KMS-11 (cell line): ENCODE measurements at regions not wholly inside any gene's neighbourhood (a gene's known extent, or its start where the extent isn't known, plus 50 kb on each side); places are given as distances from the start of the nearest gene placed in this dataset.
"Not testable (repeated sequence)": the region's sequence is repeated elsewhere in the genome, so short reads cannot be mapped to it uniquely, and the experiment has no call there.

ENCODE experiments used
- H2AFZ ChIP-seq: fragments of 200-600 bp; sonication (generic); 2 replicates; pipeline ENCODE4 v1.6.1; 2016; ENCODE audit warnings: antibody characterized with exemption, mixed run types, low read depth
- H3K27ac ChIP-seq: fragments of 200-600 bp; sonication (generic); 2 replicates; pipeline ENCODE4 v1.6.1; 2016; ENCODE audit warnings: mild to moderate bottlenecking, mixed run types
- H3K27me3 ChIP-seq: fragments of 200-600 bp; sonication (generic); 2 replicates; pipeline ENCODE4 v1.6.1; 2017; ENCODE audit warnings: mild to moderate bottlenecking, low read depth, mixed run types, moderate library complexity; ENCODE audit not compliant: insufficient read depth
- H3K36me3 ChIP-seq: fragments of 200-600 bp; sonication (generic); 2 replicates; pipeline ENCODE4 v1.6.1; 2017; ENCODE audit warnings: mild to moderate bottlenecking, mixed run types; ENCODE audit not compliant: insufficient read depth
- H3K4me1 ChIP-seq: fragments of 200-600 bp; sonication (generic); 2 replicates; pipeline ENCODE4 v1.6.1; 2016; ENCODE audit warnings: mild to moderate bottlenecking, low read depth, mixed run types; ENCODE audit not compliant: poor library complexity, severe bottlenecking
- H3K4me2 ChIP-seq: fragments of 200-600 bp; sonication (generic); 2 replicates; pipeline ENCODE4 v1.7.0; 2016; ENCODE audit warnings: mild to moderate bottlenecking, mixed run types
- H3K4me3 ChIP-seq: fragments of 200-600 bp; sonication (generic); IDR thresholded peaks from 2 replicates; pipeline ENCODE4 v1.6.1; 2017; ENCODE audit warnings: low read depth, low read length, mixed read lengths; ENCODE audit not compliant: insufficient read depth
- H3K79me2 ChIP-seq: fragments of 200-600 bp; sonication (generic); 2 replicates; pipeline ENCODE4 v1.6.1; 2016; ENCODE audit warnings: low read depth, mixed run types; ENCODE audit not compliant: insufficient read depth
- H3K9ac ChIP-seq: fragments of 200-600 bp; sonication (generic); 2 replicates; pipeline ENCODE4 v1.6.1; 2016; ENCODE audit warnings: mild to moderate bottlenecking, mixed run types
- H4K20me1 ChIP-seq: fragments of 200-600 bp; sonication (generic); 2 replicates; pipeline ENCODE4 v1.6.1; 2016; ENCODE audit warnings: mild to moderate bottlenecking, mixed run types; ENCODE audit not compliant: insufficient read depth
- TF ChIP-seq, protein P1 (sequence below): fragments of 200-600 bp; sonication (generic); conservative IDR thresholded peaks from 2 replicates; pipeline ENCODE4 v1.6.1; 2017; ENCODE audit warnings: low read depth, mild to moderate bottlenecking, antibody characterized with exemption, low read length, moderate library complexity, mixed read lengths

DNA sequence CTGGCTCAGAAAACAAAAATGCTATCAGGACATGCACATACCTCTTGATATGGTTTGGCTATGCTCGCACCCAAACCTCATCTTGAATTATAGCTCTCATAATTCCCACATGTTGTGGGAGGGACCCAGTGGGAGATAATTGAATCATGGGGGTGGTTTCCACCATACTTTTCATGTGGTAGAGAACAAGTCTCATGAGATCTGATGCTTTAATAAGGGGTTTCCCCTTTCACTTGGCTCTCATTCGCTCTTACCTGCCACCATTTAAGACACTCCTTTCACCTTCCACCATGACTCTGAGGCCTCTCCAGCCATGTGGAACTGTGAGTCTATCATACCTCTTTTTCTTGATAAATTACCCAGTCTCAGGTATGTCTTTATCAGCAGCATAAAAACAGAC is 958.6 kb downstream of the TRAM1L1 start:
- no peaks in the 10 kb centered on the region for H3K79me2 ChIP-seq
- H3K4me3 ChIP-seq = no peak overlapping the region
- H3K9ac ChIP-seq = no peak overlapping the region
- H4K20me1 ChIP-seq = no peaks in the 10 kb centered on the region
- TF ChIP-seq, protein P1, sequence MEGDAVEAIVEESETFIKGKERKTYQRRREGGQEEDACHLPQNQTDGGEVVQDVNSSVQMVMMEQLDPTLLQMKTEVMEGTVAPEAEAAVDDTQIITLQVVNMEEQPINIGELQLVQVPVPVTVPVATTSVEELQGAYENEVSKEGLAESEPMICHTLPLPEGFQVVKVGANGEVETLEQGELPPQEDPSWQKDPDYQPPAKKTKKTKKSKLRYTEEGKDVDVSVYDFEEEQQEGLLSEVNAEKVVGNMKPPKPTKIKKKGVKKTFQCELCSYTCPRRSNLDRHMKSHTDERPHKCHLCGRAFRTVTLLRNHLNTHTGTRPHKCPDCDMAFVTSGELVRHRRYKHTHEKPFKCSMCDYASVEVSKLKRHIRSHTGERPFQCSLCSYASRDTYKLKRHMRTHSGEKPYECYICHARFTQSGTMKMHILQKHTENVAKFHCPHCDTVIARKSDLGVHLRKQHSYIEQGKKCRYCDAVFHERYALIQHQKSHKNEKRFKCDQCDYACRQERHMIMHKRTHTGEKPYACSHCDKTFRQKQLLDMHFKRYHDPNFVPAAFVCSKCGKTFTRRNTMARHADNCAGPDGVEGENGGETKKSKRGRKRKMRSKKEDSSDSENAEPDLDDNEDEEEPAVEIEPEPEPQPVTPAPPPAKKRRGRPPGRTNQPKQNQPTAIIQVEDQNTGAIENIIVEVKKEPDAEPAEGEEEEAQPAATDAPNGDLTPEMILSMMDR = no peak
- H3K27ac ChIP-seq = no peak overlapping the region
- H3K36me3 ChIP-seq = no peaks in the 10 kb centered on the region
- H3K4me2 ChIP-seq = no peak overlapping the region
- no peaks in the 10 kb centered on the region for H3K4me1 ChIP-seq
- no peaks in the 10 kb centered on the region for H3K27me3 ChIP-seq
- no peak overlapping the region for H2AFZ ChIP-seq

DNA sequence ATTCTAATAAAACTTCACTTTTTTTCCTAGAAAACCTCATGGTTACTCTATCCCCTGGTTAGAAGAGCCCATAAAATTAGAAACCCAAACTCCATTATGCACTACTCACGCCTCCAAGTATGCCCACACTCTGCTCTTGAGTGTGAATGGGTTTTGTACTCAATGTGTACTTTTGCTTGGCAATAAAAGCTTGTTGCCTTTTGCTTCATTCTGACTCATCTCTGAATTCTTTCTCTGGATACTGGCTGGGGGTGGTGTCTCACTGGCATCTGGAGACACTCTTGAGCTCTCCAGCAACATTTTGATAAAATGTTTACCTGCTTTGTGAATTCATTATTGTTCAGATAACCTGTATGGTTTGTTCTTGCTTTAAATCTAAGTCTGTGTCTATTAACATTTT is 963.3 kb downstream of the TRAM1L1 start:
- Histone ChIP-seq H3K9ac (no peak overlapping the region), H3K27me3 (no peaks in the 10 kb centered on the region), H3K79me2 (no peaks in the 10 kb centered on the region), H4K20me1 (no peaks in the 10 kb centered on the region), H3K4me2 (no peak overlapping the region), H3K4me3 (no peak overlapping the region), H3K4me1 (no peaks in the 10 kb centered on the region), H2AFZ (no peak overlapping the region), H3K36me3 (no peaks in the 10 kb centered on the region), H3K27ac (no peak overlapping the region)
- TF ChIP-seq, protein P1 = no peak

DNA sequence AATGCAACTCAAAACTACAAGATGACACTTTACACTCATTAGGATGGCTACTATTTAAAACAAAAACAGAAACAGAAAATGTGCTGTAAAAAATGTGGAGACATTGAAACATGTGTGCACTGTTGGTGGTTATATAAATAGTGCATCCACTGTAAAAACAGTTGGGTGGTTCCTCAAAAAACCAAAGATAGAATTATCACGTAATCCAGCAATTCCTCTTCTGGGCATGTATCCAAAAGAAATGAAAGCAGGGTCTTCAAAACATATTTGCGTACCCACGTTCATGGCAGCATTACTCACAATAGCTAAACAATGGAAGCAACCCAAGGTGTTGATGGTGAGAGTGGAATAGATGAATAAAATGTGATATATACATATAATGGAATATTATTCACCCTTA is 967.2 kb downstream of the TRAM1L1 start:
- Histone ChIP-seq H3K4me1 (no peaks in the 10 kb centered on the region), H3K27me3 (no peaks in the 10 kb centered on the region), H4K20me1 (no peaks in the 10 kb centered on the region), H3K4me3 (no peak overlapping the region), H3K36me3 (no peaks in the 10 kb centered on the region), H3K9ac (no peak overlapping the region), H2AFZ (no peak overlapping the region), H3K4me2 (no peak overlapping the region), H3K79me2 (no peaks in the 10 kb centered on the region), H3K27ac (no peak overlapping the region)
- TF ChIP-seq, protein P1 = no peak

GRCh38 chr4:116112861-116113260 is 972.5 kb downstream of the TRAM1L1 start:
- H3K27ac ChIP-seq, H3K27me3 ChIP-seq, H3K79me2 ChIP-seq, H3K36me3 ChIP-seq, H3K4me2 ChIP-seq, H3K4me1 ChIP-seq, H3K9ac ChIP-seq, H2AFZ ChIP-seq, H4K20me1 ChIP-seq, H3K4me3 ChIP-seq: not testable (repeated sequence)

GRCh38 chr4:116110713-116111112 is 974.7 kb downstream of the TRAM1L1 start:
- H3K4me1 ChIP-seq = no peaks in the 10 kb centered on the region
- H3K27me3 ChIP-seq = no peaks in the 10 kb centered on the region
- no peaks in the 10 kb centered on the region for H4K20me1 ChIP-seq
- H3K36me3 ChIP-seq = no peaks in the 10 kb centered on the region
- H3K79me2 ChIP-seq = no peaks in the 10 kb centered on the region
- no peak overlapping the region for H3K27ac ChIP-seq
- no peak overlapping the region for H2AFZ ChIP-seq
- no peak overlapping the region for H3K4me2 ChIP-seq
- H3K4me3 ChIP-seq = no peak overlapping the region
- H3K9ac ChIP-seq = no peak overlapping the region
- TF ChIP-seq, protein P1 = no peak
